K562 (cell line): ENCODE measurements at regions not wholly inside any gene's neighbourhood (a gene's known extent, or its start where the extent isn't known, plus 50 kb on each side); places are given as distances from the start of the nearest gene placed in this dataset.

Experiments
- GABPA ChIP-seq: fragments of 200-800 bp; sonication (Bioruptor generic); conservative IDR thresholded peaks from 2 replicates; pipeline ENCODE4 v1.6.1; 2016; ENCODE audit warnings: low read depth, missing genetic modification characterization, missing compliant biosample characterization
- L3MBTL2 ChIP-seq: fragments of 450-650 bp; IDR thresholded peaks from 2 replicates; pipeline ENCODE4 v1.6.1; 2016; ENCODE audit warnings: mild to moderate bottlenecking, moderate library complexity
- RAD21 ChIP-seq, 2 experiments: fragments of 250-450 bp in 1 of 2; fragments of 450-650 bp in 1 of 2; sonication (Bioruptor Pico) in 1 of 2; formaldehyde crosslinking in 1 of 2; IDR thresholded peaks in 1 of 2; conservative IDR thresholded peaks in 1 of 2; 2 replicates each; pipeline versions ENCODE4 v1.4.0 to v1.8.0; 2020 to 2022; ENCODE audit warnings: mild to moderate bottlenecking in 2 of 2, moderate library complexity in 1 of 2
- RFX1 ChIP-seq: fragments of 450-650 bp; IDR thresholded peaks from 2 replicates; pipeline ENCODE4 v1.6.1; 2016; ENCODE audit warnings: mild to moderate bottlenecking, moderate library complexity
- TBP ChIP-seq: optimal IDR thresholded peaks from 2 replicates; pipeline ENCODE3; 2011; ENCODE audit warnings: low read depth, low read length, improper control_type of control experiment
- ZNF41 ChIP-seq: fragments of 250-450 bp; sonication (Bioruptor Pico); conservative IDR thresholded peaks from 2 replicates; pipeline ENCODE4 v1.4.0; 2020; ENCODE audit warnings: mild to moderate bottlenecking
- ZNF77 ChIP-seq: fragments of 250-450 bp; sonication (Bioruptor Pico); IDR thresholded peaks from 2 replicates; pipeline ENCODE4 v1.5.0; 2020
- ZZZ3 ChIP-seq: fragments of 450-650 bp; IDR thresholded peaks from 2 replicates; pipeline ENCODE4 v1.6.1; 2016; ENCODE audit warnings: antibody characterized with exemption, mild to moderate bottlenecking, moderate library complexity
- TF ChIP-seq, protein P1 (sequence below): fragments of 450-650 bp; formaldehyde crosslinking; IDR thresholded peaks from 2 replicates; pipeline ENCODE4 v1.4.0; 2022; ENCODE audit warnings: missing genetic modification characterization
- TF ChIP-seq, protein P2 (sequence below): IDR thresholded peaks from 3 replicates; pipeline ENCODE4 v1.6.1; 2011; ENCODE audit warnings: borderline replicate concordance, mild to moderate bottlenecking; ENCODE audit not compliant: insufficient read length, insufficient read depth
- TF ChIP-seq, protein P3 (sequence below): sonication (generic); formaldehyde crosslinking; IDR thresholded peaks from 2 replicates; pipeline ENCODE4 v1.4.0; 2020; ENCODE audit warnings: mild to moderate bottlenecking, missing genetic modification reagents
- TF ChIP-seq, protein P4 (sequence below), 3 experiments: IDR thresholded peaks in 2 of 3; conservative IDR thresholded peaks in 1 of 3; 2 replicates each; pipeline ENCODE4 v1.5.1; 2011 to 2012; ENCODE audit warnings: low read length in 3 of 3, mild to moderate bottlenecking in 3 of 3, control low read depth in 2 of 3, improper control_type of control experiment in 1 of 3, inconsistent platforms in 1 of 3, low read depth in 1 of 3, mixed read lengths in 1 of 3, moderate library complexity in 1 of 3; ENCODE audit not compliant: insufficient read depth in 2 of 3
- TF ChIP-seq, protein P5 (sequence below): sonication (generic); formaldehyde crosslinking; IDR thresholded peaks from 2 replicates; pipeline ENCODE4 v1.9.0; 2022; ENCODE audit warnings: mild to moderate bottlenecking, missing genetic modification reagents

DNA sequence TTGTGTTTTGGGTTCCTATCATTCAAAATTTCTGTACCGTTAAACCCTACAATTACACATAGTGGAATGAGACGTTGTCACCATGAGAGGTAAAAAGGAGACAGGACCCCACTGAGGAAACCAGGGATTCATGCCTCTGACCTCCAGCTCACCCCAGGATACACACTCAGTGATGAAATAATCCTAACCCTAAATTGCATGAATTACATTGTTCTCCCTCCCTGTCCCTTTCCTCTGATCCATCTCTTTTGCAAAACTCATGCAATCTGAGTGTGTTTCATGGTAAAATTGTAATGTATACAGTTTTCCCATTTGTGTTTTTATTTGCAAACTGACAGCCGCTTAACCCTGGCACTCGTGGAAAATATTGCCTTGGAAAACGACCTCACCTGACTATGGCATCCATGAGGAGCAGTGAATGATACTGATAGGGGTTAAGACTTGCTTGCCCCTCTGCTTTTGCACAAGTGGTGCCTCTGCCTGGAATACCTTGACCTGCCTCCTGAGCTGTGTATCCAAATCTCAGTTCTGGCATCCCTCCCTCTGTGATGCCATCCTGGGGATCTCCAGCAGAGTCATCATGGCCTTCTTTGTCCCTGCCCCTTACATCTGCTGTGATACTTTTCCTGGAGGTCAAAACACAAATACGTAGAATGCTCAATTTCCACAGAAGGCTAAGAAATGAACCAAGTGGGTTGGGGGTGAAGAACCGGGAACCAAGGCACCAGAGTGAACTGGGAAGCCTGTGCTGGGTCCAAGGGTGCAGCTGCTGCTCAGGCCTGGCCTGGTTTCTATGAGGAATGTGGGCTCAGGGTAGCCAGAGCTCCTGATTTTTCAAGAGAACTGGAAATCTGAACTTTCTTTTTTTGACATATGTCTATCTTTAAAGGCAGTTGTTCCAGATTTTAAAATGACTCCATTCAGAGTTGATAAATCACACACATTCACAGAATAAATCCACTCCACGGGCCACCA is 211.6 kb upstream of the ZNF217 start:
- TF ChIP-seq, protein P1, sequence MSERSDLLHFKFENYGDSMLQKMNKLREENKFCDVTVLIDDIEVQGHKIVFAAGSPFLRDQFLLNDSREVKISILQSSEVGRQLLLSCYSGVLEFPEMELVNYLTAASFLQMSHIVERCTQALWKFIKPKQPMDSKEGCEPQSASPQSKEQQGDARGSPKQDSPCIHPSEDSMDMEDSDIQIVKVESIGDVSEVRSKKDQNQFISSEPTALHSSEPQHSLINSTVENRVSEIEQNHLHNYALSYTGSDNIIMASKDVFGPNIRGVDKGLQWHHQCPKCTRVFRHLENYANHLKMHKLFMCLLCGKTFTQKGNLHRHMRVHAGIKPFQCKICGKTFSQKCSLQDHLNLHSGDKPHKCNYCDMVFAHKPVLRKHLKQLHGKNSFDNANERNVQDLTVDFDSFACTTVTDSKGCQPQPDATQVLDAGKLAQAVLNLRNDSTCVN (CRISPR knock-in tag): no peak
- TF ChIP-seq, protein P2, sequence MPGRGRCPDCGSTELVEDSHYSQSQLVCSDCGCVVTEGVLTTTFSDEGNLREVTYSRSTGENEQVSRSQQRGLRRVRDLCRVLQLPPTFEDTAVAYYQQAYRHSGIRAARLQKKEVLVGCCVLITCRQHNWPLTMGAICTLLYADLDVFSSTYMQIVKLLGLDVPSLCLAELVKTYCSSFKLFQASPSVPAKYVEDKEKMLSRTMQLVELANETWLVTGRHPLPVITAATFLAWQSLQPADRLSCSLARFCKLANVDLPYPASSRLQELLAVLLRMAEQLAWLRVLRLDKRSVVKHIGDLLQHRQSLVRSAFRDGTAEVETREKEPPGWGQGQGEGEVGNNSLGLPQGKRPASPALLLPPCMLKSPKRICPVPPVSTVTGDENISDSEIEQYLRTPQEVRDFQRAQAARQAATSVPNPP: no peak
- TF ChIP-seq GABPA (tag) (no peak), ZNF77 (CRISPR knock-in tag) (no peak), TBP (no peak), ZNF41 (CRISPR knock-in tag) (no peak), L3MBTL2 (no peak), RAD21 (CRISPR knock-in tag; conservative IDR thresholded peaks at IDR 0.05 in 1 of 2, IDR thresholded peaks at IDR 0.05 in 1 of 2) (no peak), RFX1 (no peak), ZZZ3 (no peak)
- TF ChIP-seq, protein P3, sequence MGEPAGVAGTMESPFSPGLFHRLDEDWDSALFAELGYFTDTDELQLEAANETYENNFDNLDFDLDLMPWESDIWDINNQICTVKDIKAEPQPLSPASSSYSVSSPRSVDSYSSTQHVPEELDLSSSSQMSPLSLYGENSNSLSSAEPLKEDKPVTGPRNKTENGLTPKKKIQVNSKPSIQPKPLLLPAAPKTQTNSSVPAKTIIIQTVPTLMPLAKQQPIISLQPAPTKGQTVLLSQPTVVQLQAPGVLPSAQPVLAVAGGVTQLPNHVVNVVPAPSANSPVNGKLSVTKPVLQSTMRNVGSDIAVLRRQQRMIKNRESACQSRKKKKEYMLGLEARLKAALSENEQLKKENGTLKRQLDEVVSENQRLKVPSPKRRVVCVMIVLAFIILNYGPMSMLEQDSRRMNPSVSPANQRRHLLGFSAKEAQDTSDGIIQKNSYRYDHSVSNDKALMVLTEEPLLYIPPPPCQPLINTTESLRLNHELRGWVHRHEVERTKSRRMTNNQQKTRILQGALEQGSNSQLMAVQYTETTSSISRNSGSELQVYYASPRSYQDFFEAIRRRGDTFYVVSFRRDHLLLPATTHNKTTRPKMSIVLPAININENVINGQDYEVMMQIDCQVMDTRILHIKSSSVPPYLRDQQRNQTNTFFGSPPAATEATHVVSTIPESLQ (CRISPR knock-in tag): no peak
- TF ChIP-seq, protein P4, sequence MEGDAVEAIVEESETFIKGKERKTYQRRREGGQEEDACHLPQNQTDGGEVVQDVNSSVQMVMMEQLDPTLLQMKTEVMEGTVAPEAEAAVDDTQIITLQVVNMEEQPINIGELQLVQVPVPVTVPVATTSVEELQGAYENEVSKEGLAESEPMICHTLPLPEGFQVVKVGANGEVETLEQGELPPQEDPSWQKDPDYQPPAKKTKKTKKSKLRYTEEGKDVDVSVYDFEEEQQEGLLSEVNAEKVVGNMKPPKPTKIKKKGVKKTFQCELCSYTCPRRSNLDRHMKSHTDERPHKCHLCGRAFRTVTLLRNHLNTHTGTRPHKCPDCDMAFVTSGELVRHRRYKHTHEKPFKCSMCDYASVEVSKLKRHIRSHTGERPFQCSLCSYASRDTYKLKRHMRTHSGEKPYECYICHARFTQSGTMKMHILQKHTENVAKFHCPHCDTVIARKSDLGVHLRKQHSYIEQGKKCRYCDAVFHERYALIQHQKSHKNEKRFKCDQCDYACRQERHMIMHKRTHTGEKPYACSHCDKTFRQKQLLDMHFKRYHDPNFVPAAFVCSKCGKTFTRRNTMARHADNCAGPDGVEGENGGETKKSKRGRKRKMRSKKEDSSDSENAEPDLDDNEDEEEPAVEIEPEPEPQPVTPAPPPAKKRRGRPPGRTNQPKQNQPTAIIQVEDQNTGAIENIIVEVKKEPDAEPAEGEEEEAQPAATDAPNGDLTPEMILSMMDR (IDR thresholded peaks at IDR 0.05 in 2 of 3, conservative IDR thresholded peaks at IDR 0.05 in 1 of 3; ENCODE audit: insufficient read depth in 2 of 3, low read depth in 1 of 3, low read length in 3 of 3): no peak
- TF ChIP-seq, protein P5, sequence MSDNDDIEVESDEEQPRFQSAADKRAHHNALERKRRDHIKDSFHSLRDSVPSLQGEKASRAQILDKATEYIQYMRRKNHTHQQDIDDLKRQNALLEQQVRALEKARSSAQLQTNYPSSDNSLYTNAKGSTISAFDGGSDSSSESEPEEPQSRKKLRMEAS (CRISPR knock-in tag): no peak
